ENCODE measurements at regions not wholly inside any gene's neighbourhood (a gene's known extent, or its start where the extent isn't known, plus 50 kb on each side); places are given as distances from the start of the nearest gene placed in this dataset.

GRCh38 chr14:65849558-65849957 lies 437.0 kb downstream of the FUT8 start (continued):
- TF ChIP-seq YY1 (IDR thresholded peaks at IDR 0.05; ENCODE audit: low read depth, low read length) (no peak), E2F8 (IDR thresholded peaks at IDR 0.05; ENCODE audit: low read depth, partially characterized antibody) (no peak), IKZF2 (IDR thresholded peaks at IDR 0.05) (no peak)

GRCh38 chr14:65850429-65851135 lies 438.1 kb downstream of the FUT8 start:
- in situ Hi-C loops (cut with MboI): no loop called here
- RAD21 ChIA-PET (ENCODE audit: unreplicated experiment): no interaction called here
- SMC1A ChIA-PET (ENCODE audit: uncharacterized antibody, unreplicated experiment): no interaction called here
- no peak for DNase-seq (ENCODE audit: low read depth, low spot score)
- POLR2A ChIA-PET: no interaction called here
- peaks cover 3% of the 10 kb centered on the region; the same call in 1 of the 2 replicates for H3K4me1 ChIP-seq (ENCODE audit: control insufficient read depth, insufficient read depth, low read length)
- no peak overlapping the region for H3K27ac ChIP-seq (ENCODE audit: control insufficient read depth, insufficient read depth)
- no peak overlapping the region for H2AFZ ChIP-seq (ENCODE audit: control insufficient read depth, low read depth, low read length)
- no peak overlapping the region for H3K4me2 ChIP-seq (ENCODE audit: control insufficient read depth, insufficient read depth)
- no peak for ATAC-seq
- H3K9ac ChIP-seq (ENCODE audit: control insufficient read depth, insufficient read depth, low read length): no peak overlapping the region
- H3K79me2 ChIP-seq (ENCODE audit: control insufficient read depth, insufficient read depth, low read length): no peaks in the 10 kb centered on the region
- CTCF ChIA-PET: no interaction called here
- H3K9me3 ChIP-seq (replicated peaks; ENCODE audit: control insufficient read depth, insufficient read depth, low read length): no peaks in the 10 kb centered on the region; the same call in 2 of the 3 replicates
- no peak for TF ChIP-seq ZNF24 (IDR thresholded peaks at IDR 0.05)
- no peak for TF ChIP-seq SIX5 (IDR thresholded peaks at IDR 0.05; ENCODE audit: low read depth, low read length, severe bottlenecking)
- TF ChIP-seq PAX5 (IDR thresholded peaks at IDR 0.05; ENCODE audit: borderline replicate concordance, low read depth, low read length): no peak
- no peak for TF ChIP-seq NFXL1 (IDR thresholded peaks at IDR 0.05; ENCODE audit: borderline replicate concordance)
- BruUV-seq (replicated peaks): no TSS peak
- no peaks in the 10 kb centered on the region; a peak in 1 of 4 replicates for H3K27me3 ChIP-seq (replicated peaks in 1 of 2; ENCODE audit: control insufficient read depth in 2 of 2, insufficient read depth in 2 of 2, low read length in 1 of 2)
- H3K36me3 ChIP-seq (ENCODE audit: control insufficient read depth in 2 of 2, insufficient read depth in 2 of 2, low read length in 1 of 2): no peaks in the 10 kb centered on the region
- no peak overlapping the region for H3K4me3 ChIP-seq
- H4K20me1 ChIP-seq (ENCODE audit: control insufficient read depth, insufficient read depth): no peaks in the 10 kb centered on the region
- 65% methylated on average over 10 of the region's 10 CpGs for WGBS (ENCODE audit: insufficient coverage, insufficient replicate concordance, low lambda C conversion rate, missing lambda C conversion rate)
- FAIRE-seq: no peak
- intact Hi-C loops (cut with micrococcal nuclease; ENCODE audit: unreplicated experiment): no loop called here

Measured in GM12878 (cell line).